IMR-90 (cell line): ENCODE measurements at regions not wholly inside any gene's neighbourhood (a gene's known extent, or its start where the extent isn't known, plus 50 kb on each side); places are given as distances from the start of the nearest gene placed in this dataset.

ENCODE experiments used
- CEBPB ChIP-seq: IDR thresholded peaks from 2 replicates; pipeline ENCODE4 v1.6.1; 2012; ENCODE audit warnings: low read depth, low read length, improper control_type of control experiment
- CHD1 ChIP-seq: IDR thresholded peaks from 2 replicates; pipeline ENCODE4 v1.6.1; 2012; ENCODE audit warnings: low read depth, low read length, improper control_type of control experiment
- CTCF ChIP-seq: conservative IDR thresholded peaks from 2 replicates; pipeline ENCODE4 v1.5.1; 2012; ENCODE audit warnings: mild to moderate bottlenecking, low read depth, low read length, improper control_type of control experiment
- MAFK ChIP-seq: IDR thresholded peaks from 2 replicates; pipeline ENCODE4 v1.6.1; 2012; ENCODE audit warnings: low read depth, low read length, improper control_type of control experiment
- MAZ ChIP-seq: IDR thresholded peaks from 2 replicates; pipeline ENCODE4 v1.6.1; 2012; ENCODE audit warnings: low read depth, mild to moderate bottlenecking, low read length, improper control_type of control experiment, moderate library complexity, borderline replicate concordance
- MXI1 ChIP-seq: IDR thresholded peaks from 2 replicates; pipeline ENCODE4 v1.6.1; 2012; ENCODE audit warnings: low read depth, mild to moderate bottlenecking, low read length, moderate library complexity, borderline replicate concordance
- POLR2A ChIP-seq: IDR thresholded peaks from 2 replicates; pipeline ENCODE4 v1.6.1; 2012; ENCODE audit warnings: mild to moderate bottlenecking, low read depth, low read length
- RAD21 ChIP-seq: IDR thresholded peaks from 2 replicates; pipeline ENCODE4 v1.6.1; 2012; ENCODE audit warnings: low read length, improper control_type of control experiment
- RCOR1 ChIP-seq: IDR thresholded peaks from 2 replicates; pipeline ENCODE4 v1.6.1; 2012; ENCODE audit warnings: mild to moderate bottlenecking, low read length, improper control_type of control experiment; ENCODE audit not compliant: insufficient replicate concordance
- RFX5 ChIP-seq: IDR thresholded peaks from 2 replicates; pipeline ENCODE4 v1.8.0; 2012; ENCODE audit warnings: low read depth, mild to moderate bottlenecking, low read length, moderate library complexity
- SMC3 ChIP-seq: fragments of 150-350 bp; IDR thresholded peaks from 2 replicates; pipeline ENCODE4 v1.6.1; 2016; ENCODE audit warnings: low read depth, mild to moderate bottlenecking, antibody characterized with exemption, low read length, moderate library complexity
- USF2 ChIP-seq: fragments of 150-350 bp; IDR thresholded peaks from 2 replicates; pipeline ENCODE4 v1.6.1; 2017; ENCODE audit warnings: mild to moderate bottlenecking, antibody characterized with exemption, low read length, low read depth

- TF ChIP-seq CTCF = no peak
- no peak for TF ChIP-seq SMC3
- no peak for TF ChIP-seq CEBPB
- TF ChIP-seq RAD21 = no peak
- TF ChIP-seq POLR2A = no peak
- TF ChIP-seq MXI1 = no peak
- no peak for TF ChIP-seq RCOR1
- no peak for TF ChIP-seq MAFK
- TF ChIP-seq MAZ = no peak
- no peak for TF ChIP-seq RFX5
- TF ChIP-seq USF2 = no peak
- no peak for TF ChIP-seq CHD1
Observed at GRCh38 chr5:125038477-125038876, 292.0 kb upstream of the ZNF608 start.
